Mucosa of descending colon (tissue), 3 donors: ENCODE measurements at regions not wholly inside any gene's neighbourhood (a gene's known extent, or its start where the extent isn't known, plus 50 kb on each side); places are given as distances from the start of the nearest gene placed in this dataset.

Experiments
- ATAC-seq: fragments of 200-7000 bp; cut with Tn5 transposase; one replicate; pipeline ENCODE4 v1.9.1; 2020; ENCODE audit warnings: mild to moderate bottlenecking, moderate library complexity
- DNase-seq, 3 donors: peaks; one replicate each; pipeline ENCODE4 v3.0.0-alpha.2; 2020
- H3K36me3 ChIP-seq: fragments of 200-600 bp; one replicate; pipeline ENCODE4 v1.8.0; 2021; ENCODE audit warnings: low read depth, mild to moderate bottlenecking
- H3K4me1 ChIP-seq: fragments of 200-600 bp; one replicate; pipeline ENCODE4 v1.8.0; 2021; ENCODE audit warnings: low read depth, mild to moderate bottlenecking
- H3K4me3 ChIP-seq: fragments of 200-600 bp; one replicate; pipeline ENCODE4 v1.8.0; 2021; ENCODE audit warnings: mild to moderate bottlenecking
- H3K9me3 ChIP-seq: fragments of 200-600 bp; one replicate; pipeline ENCODE4 v1.8.0; 2021; ENCODE audit warnings: mild to moderate bottlenecking
- CTCF ChIP-seq: fragments of 200-600 bp; IDR thresholded peaks from one replicate; pipeline ENCODE4 v1.8.0; 2022; ENCODE audit warnings: antibody characterized with exemption, mild to moderate bottlenecking
- intact Hi-C, 2 donors: fragments of 100-400 bp; cut with DNase I in 1 of 2; cut with micrococcal nuclease in 1 of 2; formaldehyde crosslinking; loops; one replicate each; pipeline versions ENCODE4 v1.11.0 to v1.11.1; 2022; cut with DNase I, micrococcal nuclease
- donor health status: DM: no; HTN: no; CAD: no; lungs with moderate emphysema.
- donor health status: DM: no; HTN: no; CAD: no.
- donor health status: DM: no; HTN: yes; CAD: no.

GRCh38 chr20:58107533-58107932 lies 120.9 kb downstream of the ANKRD60 start:
- intact Hi-C loops = no loop called here
- Histone ChIP-seq H3K9me3 (no peaks in the 10 kb centered on the region), H3K4me1 (no peaks in the 10 kb centered on the region), H3K36me3 (no peaks in the 10 kb centered on the region), H3K4me3 (no peak overlapping the region)
- no peak for ATAC-seq
- no peak for DNase-seq
- TF ChIP-seq CTCF = no peak

DNA sequence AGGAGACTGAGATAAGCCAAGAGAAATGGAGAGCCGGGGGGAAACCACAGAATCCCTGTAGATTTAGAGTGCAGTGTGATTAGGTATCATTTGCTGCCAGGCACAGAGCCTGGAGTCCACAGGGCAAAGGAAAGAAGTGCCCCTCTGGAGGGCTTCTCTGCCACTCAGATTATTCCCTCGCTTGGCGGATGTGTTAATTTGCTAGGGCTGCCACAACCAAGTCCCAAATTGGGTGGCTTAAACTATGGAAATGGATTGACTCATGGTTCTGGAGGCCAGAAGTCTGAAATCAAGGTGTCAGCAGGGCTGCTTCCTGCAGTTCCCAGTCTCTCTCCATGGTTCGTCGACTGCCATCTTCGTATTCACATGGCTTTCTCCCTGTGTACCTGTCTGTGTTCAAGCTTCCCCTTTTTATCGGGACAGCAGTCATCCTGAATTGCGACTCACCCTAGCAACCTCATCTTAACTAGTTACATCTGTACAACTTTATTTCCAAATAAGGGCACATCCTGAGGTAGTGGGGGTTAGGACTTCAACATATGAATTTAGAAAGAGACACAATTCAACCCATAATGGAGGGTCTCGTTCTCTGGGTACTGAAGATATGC lies 122.2 kb downstream of the ANKRD60 start:
- intact Hi-C loops = no loop called here
- Histone ChIP-seq H3K4me3 (no peak overlapping the region), H3K9me3 (no peaks in the 10 kb centered on the region), H3K4me1 (no peaks in the 10 kb centered on the region), H3K36me3 (no peaks in the 10 kb centered on the region)
- DNase-seq (no peak), ATAC-seq (no peak)
- no peak for TF ChIP-seq CTCF

DNA sequence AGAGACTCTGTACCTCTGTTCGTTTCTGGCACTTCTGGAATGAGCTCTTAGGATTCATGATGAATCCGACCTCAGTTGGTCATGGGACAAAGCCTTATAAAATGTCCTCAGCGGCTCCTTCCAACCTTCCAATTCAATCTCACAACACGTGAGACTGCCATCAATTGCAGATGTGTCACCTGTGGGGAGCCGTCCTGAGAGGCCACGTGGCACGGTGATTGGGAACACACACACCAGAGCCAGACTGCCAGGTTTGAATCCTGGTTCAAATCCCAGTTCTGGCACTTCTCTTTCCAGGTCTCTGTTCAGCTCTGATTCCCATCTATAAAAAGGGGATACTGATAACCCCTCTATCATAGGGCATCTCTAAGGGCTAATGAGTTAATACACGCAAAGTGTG lies 124.5 kb downstream of the ANKRD60 start:
- Histone ChIP-seq H3K36me3 (no peaks in the 10 kb centered on the region), H3K4me3 (no peak overlapping the region), H3K4me1 (no peaks in the 10 kb centered on the region), H3K9me3 (no peaks in the 10 kb centered on the region)
- TF ChIP-seq CTCF = no peak
- intact Hi-C loops = no loop called here
- DNase-seq (no peak), ATAC-seq (no peak)

- intact Hi-C loops = no loop called here
- ATAC-seq = no peak
- TF ChIP-seq CTCF = no peak
These were observed 124.9 kb downstream of the ANKRD60 start for GRCh38 chr20:58103517-58103904.

DNA sequence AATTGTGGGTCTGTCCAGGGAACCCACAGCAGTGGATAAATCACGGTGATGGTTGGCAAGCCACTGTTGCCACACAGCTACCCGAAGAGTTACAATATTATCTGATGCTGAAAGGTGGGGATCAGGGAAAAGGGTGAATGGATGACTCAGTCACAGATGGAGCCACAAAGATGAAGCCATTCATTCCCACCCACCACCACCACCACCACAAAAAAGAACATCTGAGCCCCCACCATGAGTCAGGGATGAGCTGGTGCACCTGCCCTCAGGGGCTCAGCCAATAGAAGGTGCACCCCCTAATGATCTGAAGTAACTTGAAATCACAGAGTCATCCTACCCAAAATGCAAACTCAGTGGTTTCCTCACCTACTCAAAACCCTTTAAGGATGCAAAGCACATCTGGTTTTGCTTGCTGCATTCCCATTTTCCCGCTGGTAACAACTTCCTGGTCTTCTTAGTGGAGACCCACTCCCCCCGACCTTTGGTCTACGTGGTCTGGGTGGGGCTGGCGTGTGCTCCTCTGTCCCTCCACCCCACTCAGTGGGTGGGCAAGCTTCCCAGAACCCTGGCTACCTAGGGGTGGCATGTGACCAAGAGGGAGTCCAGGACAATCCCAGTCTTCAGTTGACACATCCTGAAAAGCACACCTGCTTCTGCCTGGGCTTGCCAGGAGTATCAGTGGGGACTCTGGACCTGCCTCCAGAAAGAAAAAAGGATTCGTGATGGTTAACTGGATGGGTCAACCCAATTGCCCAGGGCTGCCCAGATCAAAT lies 125.5 kb downstream of the ANKRD60 start:
- intact Hi-C loops = no loop called here
- no peaks in the 10 kb centered on the region for H3K4me1 ChIP-seq
- no peaks in the 10 kb centered on the region for H3K36me3 ChIP-seq
- H3K4me3 ChIP-seq = no peak overlapping the region
- DNase-seq (no peak), ATAC-seq (no peak)
- TF ChIP-seq CTCF = no peak
- H3K9me3 ChIP-seq = no peaks in the 10 kb centered on the region

More at GRCh38 chr20:58103517-58103904, 124.9 kb downstream of the ANKRD60 start:
- no peak for DNase-seq
- H3K4me1 ChIP-seq = no peaks in the 10 kb centered on the region
- H3K36me3 ChIP-seq = no peaks in the 10 kb centered on the region
- no peaks in the 10 kb centered on the region for H3K9me3 ChIP-seq
- no peak overlapping the region for H3K4me3 ChIP-seq
